GM12875 (cell line): ENCODE measurements at regions not wholly inside any gene's neighbourhood (a gene's known extent, or its start where the extent isn't known, plus 50 kb on each side); places are given as distances from the start of the nearest gene placed in this dataset.
"Not testable (repeated sequence)": the region's sequence is repeated elsewhere in the genome, so short reads cannot be mapped to it uniquely, and the experiment has no call there.

Experiments
- H3K4me3 ChIP-seq: one replicate; pipeline ENCODE4 v1.5.1; 2011; ENCODE audit warnings: low read depth, low read length, control low read depth
- TF ChIP-seq, protein P1 (sequence below): IDR thresholded peaks from 2 replicates; pipeline ENCODE4 v1.5.1; 2011; ENCODE audit warnings: low read depth, mild to moderate bottlenecking, control low read depth, inconsistent platforms, low read length, moderate library complexity, borderline replicate concordance; ENCODE audit not compliant: insufficient read depth

DNA sequence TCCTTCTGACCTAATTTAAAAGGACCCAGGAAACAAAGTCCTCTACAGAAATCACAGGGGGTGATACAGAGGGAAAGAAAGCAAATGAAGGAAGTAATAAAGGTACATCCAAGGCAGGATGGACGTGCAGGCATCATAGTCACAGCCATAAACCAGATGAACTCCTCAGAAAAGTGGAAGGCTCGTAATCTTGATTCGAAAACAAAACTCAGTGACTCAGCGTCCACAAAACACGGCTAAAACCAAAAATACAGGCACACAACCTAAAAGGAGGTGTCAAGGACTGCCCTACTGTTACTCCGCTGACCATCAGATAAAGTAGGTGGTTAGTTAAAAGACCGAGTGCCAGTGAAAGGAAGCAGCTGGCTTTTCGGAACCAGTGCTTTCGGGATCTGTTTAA is 81.5 kb downstream of the TRIM69 start:
- not testable (repeated sequence) for H3K4me3 ChIP-seq

DNA sequence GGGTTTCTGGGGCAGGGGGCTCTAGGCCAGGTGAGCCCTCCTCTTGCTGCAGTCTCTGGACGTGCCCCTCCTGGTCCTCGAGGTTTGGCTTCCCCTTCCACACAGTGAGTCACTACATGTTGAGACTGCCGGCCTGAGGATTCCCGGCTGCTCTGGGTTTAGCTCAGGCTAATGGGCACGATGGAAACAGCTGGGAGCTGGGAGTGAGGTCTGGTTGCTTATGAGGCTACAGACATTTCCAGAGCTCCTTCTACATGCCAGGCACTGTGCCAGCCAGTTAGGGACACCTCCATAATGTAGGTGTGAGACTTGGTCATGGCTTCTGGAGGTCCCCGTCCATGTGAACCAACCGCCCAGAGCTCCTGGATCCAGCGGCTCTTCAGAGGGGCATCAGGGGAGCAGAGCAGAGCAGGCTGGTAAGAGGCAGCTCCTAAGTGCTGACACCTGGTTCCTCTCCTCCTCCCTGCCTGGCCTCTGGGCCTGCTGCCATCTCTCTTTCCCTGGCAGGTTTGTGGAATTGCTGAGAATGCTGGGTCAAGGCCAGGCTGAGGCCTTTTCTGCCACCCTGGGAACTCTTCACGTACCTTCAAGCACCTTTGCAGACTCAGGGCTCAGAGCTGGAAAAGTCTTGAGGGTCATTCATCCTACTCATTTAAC is 83.1 kb downstream of the TRIM69 start:
- H3K4me3 ChIP-seq, result not testable (repeated sequence)

DNA sequence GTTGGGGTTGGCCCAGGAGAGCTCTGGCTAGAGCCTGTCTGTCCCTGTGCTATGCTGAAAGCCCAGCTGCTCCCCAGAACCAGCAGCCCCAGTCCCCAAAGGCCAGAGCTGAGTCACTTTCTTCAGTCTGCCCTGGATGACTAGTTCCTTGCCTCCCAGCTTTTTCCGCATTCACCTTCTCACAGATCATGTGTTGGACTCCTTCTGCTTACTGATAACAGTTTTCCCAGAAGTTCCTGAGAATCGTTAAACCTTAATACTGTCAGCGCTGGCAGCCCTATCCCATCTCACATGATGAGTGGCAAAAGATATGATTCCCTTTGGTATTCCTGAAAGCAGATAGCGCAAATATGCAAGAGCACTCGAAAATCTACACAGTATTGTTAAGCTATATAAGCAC is 84.2 kb downstream of the TRIM69 start:
- not testable (repeated sequence) for H3K4me3 ChIP-seq

DNA sequence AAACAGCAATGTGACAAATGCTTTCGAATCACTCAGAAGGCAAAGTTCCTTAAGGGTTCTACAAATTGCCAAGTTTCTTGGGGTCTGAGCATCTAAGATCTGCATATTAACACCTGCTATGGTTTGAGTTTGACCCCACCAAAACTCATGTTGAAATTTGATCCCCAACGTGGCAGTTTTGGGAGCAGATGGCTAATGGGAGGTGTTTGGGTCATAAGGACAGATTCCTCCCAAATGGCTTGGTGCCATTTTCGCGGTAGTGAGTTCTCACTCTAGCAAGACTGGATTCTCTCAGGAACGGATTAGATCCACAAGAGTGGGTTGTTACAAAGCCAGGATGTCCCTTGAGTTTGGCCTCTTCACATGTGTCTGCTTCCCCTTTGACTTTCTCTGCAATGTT is 84.6 kb downstream of the TRIM69 start:
- not testable (repeated sequence) for H3K4me3 ChIP-seq

DNA sequence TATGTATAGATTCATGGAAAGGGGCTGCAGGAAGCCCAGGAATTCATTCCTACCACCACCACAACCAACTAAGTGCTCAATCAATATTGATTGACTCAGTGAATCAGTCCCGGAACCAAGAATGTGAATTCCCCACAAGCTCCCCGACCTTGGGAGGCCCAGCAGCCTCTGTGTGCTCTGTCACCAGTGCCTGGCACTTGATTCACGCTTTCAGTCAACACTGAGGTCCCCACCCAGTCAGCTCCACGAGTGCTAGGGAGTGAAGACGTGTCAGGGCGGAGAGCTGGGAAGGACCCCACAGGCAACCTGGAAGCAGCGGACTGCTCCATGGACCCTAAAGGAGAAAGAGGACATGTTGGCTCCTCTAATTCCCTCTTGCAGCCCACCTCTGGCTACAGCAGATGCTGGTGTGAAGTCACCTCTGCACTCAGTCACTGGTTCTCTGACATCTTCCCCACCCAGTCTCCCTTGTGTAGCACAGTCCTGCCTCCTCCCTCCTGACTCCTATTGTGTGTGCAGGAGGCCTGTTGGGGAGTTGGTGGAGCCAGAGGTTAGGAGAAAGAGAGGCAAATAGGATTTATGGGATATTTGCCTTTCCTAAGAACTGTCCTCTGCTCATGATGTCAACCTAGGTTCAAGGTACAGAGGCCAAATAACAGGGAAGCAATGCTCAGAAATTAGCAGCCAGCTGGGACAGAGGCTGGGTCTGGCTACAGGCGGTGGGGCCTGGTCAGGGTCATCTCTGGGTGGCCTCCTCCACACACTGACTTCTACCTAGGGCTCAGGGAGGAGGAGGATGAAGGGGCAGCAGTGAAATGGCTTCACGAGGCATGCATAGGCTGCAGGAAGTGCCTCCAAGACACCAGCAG is 88.2 kb downstream of the TRIM69 start:
- not testable (repeated sequence) for H3K4me3 ChIP-seq

DNA sequence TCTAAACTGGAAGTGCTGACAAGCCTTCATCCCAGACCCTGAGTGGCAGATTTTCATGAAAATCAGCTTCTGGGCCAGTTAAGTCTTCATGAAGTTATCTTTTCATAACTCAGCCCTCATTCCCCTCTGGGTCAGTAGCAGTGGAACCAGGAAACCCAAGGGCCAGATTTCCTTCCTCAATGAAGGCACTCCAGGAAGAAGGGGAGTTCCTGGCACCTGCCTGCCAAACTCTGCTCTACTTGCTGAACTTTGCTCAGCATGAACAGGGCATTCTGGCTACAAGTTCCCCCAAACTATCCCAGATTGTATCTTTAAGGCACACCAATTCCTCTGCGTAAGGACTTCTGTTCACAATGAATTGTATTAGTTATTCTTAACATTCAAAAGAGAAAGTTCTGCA is 90.3 kb downstream of the TRIM69 start:
- not testable (repeated sequence) for H3K4me3 ChIP-seq

DNA sequence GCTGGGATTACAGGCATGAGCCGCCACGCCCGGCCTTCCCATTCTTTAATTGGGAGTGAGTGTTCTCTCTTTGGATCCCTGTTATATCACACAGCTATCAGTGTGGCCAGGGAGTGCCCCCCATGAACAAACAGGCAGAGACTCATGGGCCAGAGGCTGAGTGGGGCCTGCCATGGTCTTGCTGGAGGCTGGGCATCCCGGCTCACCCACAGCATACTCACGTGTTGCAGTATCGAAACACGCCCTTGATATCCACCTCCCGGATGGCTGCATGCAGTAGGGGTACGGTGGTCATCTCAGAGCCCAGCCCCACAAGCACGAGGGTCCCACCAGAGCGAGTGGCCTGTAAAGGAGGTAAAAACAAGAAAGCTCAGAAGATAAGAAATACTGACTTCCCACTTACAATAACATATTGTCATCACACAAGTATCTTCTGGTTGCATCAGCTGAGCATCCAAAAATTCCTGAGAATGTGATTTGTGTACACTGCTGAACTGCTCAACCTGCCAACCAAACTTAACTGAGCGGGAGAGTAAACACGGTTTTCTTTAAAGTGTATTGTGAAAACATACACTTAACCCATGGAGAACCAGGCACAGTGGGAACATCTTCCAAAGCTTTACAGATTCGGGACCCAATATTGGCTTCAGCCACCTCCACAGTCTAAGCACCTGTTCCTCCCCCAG is 92.0 kb downstream of the TRIM69 start:
- H3K4me3 ChIP-seq, result not testable (repeated sequence)

DNA sequence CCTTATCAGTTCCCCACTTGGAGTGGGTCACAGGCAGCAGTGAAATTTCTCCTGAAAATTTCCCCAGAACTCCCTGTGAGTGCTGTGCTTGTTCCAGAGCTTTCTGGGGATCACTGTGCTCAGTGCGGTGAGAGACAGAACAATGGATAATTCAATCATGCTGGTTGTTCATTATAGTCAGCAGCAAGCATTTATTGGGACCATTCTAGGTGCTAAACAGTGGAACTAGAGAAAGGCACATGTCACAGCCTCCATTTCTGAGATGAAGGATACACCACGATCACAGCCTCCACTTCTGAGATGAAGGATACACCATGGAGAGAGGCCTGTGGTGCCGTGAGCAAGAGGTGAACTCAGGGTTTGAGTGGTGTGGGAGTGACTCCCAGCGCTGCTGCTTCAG is 92.8 kb downstream of the TRIM69 start:
- H3K4me3 ChIP-seq, result not testable (repeated sequence)

DNA sequence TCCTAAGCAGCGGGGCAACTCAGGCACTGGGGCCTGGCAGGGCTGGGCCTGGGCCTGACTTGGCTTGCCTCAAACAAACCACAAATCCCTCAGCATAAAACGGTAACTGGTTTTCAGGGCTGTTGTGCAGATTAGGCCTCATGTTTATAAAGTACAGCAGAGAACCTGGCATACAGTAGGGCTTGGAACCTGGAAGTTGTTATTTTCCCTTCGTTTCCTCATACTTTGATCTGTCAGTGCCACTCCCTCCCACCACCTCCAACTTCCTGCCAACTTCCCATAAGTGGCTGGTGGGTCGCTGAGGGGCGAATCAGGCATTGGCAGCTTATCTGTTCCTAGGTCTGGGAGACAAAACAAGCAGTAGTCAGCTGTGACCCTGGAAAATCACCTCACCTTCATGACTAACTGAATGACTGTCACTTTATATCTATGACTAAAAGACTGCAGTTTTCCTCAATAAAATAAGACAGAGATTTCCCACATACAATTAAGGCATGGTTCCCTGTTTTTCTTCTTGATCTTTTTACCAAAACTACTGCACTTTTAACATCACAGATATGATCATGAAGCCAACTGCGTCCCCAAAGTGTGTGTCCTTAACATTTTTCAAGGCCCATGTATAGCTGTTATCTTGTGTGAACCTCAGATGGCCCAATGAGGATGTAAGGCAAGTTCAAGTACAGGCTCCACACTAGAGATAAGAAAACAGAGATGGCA is 94.5 kb downstream of the TRIM69 start:
- not testable (repeated sequence) for H3K4me3 ChIP-seq

DNA sequence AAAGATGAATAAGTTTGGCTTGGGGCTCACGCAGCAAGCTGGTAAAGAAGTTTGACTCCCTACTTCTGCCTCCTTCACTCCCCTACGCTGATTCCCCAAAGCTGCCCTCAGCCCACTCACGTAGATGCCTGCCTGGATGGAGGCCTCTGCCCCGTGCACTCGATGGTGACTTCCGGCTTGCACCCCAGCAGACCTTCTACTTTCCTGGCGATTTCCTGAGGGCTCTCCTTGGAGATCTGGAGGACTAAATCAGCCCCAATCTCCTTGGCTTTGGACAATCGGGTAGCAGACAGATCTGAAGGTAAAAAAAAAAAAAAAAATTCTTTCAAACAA is 95.0 kb downstream of the TRIM69 start:
- not testable (repeated sequence) for H3K4me3 ChIP-seq

DNA sequence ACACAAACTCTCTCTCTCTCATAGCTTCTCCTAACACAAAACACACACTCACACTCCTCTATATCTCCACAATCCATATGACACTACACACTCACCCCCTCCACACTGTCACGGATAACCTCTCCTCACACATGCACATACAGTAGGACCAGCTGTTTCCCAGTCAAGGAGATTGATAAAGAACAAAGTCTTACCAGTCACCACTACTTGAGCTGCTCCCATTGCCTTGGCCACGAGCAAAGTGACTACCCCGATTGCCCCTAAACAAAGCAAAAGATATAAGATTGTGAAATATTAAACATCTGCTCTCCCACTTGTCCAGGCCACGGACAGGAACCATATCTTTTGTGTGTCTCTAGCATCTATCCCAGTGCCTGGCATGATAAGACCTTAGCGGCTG is 95.8 kb downstream of the TRIM69 start:
- H3K4me3 ChIP-seq, result not testable (repeated sequence)

DNA sequence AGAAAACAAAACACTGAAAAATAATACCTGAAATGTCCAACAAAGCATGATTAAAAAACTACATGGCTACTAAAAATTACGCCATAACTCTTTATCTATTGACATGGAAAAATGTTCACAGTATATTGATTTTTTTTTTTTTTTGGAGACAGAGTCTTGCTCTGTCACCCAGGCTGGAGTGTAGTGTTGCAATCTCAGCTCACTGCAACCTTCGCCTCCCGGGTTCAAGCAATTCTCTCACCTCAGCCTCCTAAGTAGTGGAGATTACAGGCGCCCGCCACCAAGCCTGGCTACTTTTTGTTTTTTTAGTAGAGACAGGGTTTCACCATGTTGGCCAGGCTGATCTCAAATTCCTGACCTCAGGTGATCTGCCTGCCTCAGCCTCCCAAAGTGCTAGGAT is 96.8 kb downstream of the TRIM69 start:
- H3K4me3 ChIP-seq, result not testable (repeated sequence)

DNA sequence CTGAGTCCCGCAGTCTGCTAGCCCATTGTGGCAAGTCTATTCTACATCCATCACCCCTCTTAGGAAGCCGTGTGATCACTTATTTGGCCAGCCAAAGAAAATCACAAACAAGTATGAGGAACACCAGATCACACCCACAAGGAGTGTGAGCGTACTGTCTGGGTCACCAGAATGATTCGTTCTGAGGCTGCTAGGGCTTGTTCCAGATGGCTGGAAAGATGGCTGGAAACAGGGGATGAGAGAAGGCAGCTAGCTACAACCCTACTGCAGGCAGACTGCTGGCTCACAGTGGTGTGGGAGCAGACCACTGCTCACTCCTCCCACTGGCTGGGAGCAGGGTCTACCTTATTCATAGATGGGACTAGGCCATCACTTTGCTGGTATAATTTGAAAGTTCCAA is 97.4 kb downstream of the TRIM69 start:
- H3K4me3 ChIP-seq, result not testable (repeated sequence)

DNA sequence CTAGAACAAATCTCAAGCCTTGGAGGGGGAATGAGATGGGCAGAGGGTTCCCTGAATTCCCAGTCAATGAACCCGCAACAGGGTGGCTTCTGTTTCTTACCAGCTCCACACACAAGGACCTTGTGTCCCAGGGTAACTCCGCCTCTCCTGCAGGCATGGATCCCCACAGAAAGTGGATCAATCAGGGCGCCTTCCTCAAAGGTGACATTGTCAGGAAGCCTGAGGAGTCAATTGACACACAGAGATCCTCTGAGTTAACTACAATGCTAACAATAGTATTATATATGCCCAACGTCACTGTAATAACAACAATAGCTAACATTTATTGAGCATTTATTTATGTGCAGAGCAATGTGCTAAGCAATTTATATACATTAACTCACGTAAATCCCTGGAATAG is 98.8 kb downstream of the TRIM69 start:
- H3K4me3 ChIP-seq, result not testable (repeated sequence)

DNA sequence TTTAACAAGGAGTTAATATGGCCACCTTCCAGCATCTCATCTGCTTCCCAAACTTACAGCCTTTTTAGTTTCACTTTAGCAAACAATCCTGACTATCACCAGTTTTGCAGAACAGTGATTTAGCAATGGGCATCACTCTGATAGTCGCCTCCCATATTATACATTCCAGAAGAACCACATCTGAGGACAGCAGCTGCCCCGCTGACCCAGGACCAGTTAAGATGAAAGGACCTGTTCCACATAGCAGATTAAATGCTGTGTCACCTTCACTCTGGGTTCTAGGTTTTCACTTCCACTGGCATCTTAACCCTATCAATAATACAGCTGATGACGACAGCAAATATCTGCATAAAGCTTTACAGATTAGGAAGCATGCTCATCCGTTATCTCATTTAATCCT is 99.8 kb downstream of the TRIM69 start:
- no peak overlapping the region for H3K4me3 ChIP-seq
- TF ChIP-seq, protein P1, sequence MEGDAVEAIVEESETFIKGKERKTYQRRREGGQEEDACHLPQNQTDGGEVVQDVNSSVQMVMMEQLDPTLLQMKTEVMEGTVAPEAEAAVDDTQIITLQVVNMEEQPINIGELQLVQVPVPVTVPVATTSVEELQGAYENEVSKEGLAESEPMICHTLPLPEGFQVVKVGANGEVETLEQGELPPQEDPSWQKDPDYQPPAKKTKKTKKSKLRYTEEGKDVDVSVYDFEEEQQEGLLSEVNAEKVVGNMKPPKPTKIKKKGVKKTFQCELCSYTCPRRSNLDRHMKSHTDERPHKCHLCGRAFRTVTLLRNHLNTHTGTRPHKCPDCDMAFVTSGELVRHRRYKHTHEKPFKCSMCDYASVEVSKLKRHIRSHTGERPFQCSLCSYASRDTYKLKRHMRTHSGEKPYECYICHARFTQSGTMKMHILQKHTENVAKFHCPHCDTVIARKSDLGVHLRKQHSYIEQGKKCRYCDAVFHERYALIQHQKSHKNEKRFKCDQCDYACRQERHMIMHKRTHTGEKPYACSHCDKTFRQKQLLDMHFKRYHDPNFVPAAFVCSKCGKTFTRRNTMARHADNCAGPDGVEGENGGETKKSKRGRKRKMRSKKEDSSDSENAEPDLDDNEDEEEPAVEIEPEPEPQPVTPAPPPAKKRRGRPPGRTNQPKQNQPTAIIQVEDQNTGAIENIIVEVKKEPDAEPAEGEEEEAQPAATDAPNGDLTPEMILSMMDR, result no peak

DNA sequence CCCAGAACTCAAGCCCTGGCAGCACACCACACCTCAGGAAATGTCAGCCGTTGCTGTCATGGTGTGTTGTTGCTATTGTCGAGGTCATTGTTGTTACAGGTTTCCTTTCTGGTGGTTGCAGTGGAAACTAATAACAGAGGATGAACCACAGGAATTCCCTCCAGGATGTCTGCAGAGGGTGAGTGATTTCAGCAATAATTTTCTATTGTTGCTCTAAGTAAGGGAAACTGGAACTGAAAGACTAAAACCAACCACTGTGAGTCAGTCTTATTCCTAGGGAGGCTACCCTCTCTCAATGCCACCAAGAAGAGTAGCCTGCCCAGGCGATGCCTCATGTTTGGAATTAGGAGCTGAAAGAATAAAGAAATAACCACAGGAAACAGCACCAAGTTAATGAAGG is 102.6 kb downstream of the TRIM69 start:
- not testable (repeated sequence) for H3K4me3 ChIP-seq

DNA sequence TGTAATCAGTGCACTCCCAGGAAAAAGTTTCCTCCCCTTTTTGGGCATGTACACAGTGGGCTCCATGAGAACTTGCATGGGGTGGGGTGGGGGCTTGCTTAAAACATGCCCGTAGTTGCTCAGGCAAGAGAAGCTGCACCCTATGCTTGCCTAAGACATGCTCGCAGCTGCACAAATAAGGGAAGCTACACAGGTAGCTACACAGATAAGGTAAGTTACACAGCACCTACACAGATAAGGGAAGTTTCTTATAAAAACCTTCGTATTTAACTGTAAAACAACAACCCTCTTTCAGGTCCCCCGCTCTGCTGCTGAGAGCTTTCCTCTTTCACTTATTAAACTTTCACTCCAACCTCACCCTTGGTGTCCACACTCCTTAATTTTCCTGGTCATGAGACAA is 105.4 kb downstream of the TRIM69 start:
- H3K4me3 ChIP-seq, result not testable (repeated sequence)

DNA sequence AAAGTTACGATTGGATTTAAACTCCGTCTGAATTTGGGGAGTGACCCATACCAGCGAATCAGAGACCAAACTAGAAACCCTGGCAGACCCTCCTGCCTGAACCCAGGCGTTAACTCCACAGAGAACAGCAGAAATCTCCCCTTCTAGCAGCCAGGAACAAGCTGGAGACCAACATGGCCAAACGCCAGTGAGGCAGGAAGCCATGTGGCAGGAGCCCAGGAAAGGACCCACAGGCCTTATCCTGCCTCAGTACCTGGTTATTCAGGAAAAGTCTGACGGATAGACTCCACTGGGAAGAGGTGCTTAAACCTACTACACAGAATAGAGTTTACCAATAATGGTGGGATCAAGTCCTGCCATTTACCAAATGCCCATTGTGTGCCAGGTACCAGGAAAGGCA is 106.6 kb downstream of the TRIM69 start:
- not testable (repeated sequence) for H3K4me3 ChIP-seq

DNA sequence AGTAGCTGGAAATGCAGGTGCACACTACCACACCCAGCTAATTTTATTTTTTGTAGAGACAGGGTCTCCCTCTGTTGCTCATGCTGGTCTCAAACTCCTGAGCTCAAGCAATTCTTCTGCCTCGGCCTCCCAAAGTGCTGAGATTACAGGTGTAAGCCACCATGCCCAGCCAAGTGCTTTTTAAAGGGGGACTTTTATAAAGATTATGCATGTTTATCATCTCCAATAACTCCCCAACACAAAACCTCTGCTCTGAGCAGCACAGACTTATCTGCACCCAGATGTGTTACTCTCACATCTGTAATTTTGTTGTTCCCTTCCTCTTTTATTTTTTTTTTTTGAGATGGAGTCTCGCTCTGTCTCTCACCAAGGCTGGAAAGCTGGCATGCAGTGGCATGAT is 108.6 kb downstream of the TRIM69 start:
- H3K4me3 ChIP-seq, result not testable (repeated sequence)
